MM.1S (cell line): ENCODE measurements at regions not wholly inside any gene's neighbourhood (a gene's known extent, or its start where the extent isn't known, plus 50 kb on each side); places are given as distances from the start of the nearest gene placed in this dataset.

Experiments used
- DNase-seq: peaks from one replicate; pipeline ENCODE4 v3.0.0-alpha.2; 2015
- H2AFZ ChIP-seq: fragments of 300-600 bp; sonication (generic); 2 replicates; pipeline ENCODE4 v1.6.0; 2016; ENCODE audit warnings: antibody characterized with exemption, low read length
- H3F3A ChIP-seq: fragments of 300-600 bp; sonication (generic); 2 replicates; pipeline ENCODE4 v1.6.1; 2016; ENCODE audit warnings: mild to moderate bottlenecking, antibody characterized with exemption, low read length, moderate library complexity, mixed read lengths; ENCODE audit not compliant: insufficient read depth
- H3K27ac ChIP-seq: fragments of 300-600 bp; sonication (generic); 2 replicates; pipeline ENCODE4 v1.5.1; 2016; ENCODE audit warnings: mild to moderate bottlenecking, low read length
- H3K27me3 ChIP-seq: fragments of 300-600 bp; sonication (generic); replicated peaks from 2 replicates; pipeline ENCODE4 v1.6.0; 2016; ENCODE audit warnings: low read length; ENCODE audit not compliant: insufficient read depth
- H3K36me3 ChIP-seq: fragments of 300-600 bp; sonication (generic); replicated peaks from 2 replicates; pipeline ENCODE4 v1.6.1; 2016; ENCODE audit warnings: mild to moderate bottlenecking, low read length, mixed read lengths; ENCODE audit not compliant: insufficient read depth
- H3K4me1 ChIP-seq: fragments of 300-600 bp; sonication (generic); 2 replicates; pipeline ENCODE4 v1.6.1; 2016; ENCODE audit warnings: low read length, mixed read lengths
- H3K4me2 ChIP-seq: fragments of 300-600 bp; sonication (generic); 2 replicates; pipeline ENCODE4 v1.6.0; 2016; ENCODE audit warnings: low read depth, low read length
- H3K4me3 ChIP-seq: fragments of 300-600 bp; sonication (generic); 2 replicates; pipeline ENCODE4 v1.5.1; 2016; ENCODE audit warnings: low read length, mixed read lengths
- H3K79me2 ChIP-seq: fragments of 300-600 bp; sonication (generic); 2 replicates; pipeline ENCODE4 v1.6.1; 2016; ENCODE audit warnings: mixed run types, low read length, mixed read lengths
- H3K9ac ChIP-seq: fragments of 300-600 bp; sonication (generic); 2 replicates; pipeline ENCODE4 v1.6.1; 2016; ENCODE audit warnings: low read length, mixed read lengths
- H3K9me2 ChIP-seq: fragments of 300-600 bp; sonication (generic); replicated peaks from 2 replicates; pipeline ENCODE4 v1.6.1; 2016; ENCODE audit warnings: mild to moderate bottlenecking, low read length, mixed read lengths; ENCODE audit not compliant: insufficient read depth
- H3K9me3 ChIP-seq: fragments of 300-600 bp; sonication (generic); replicated peaks from 2 replicates; pipeline ENCODE4 v1.6.1; 2016; ENCODE audit warnings: mild to moderate bottlenecking, low read length, mixed read lengths; ENCODE audit not compliant: insufficient read depth
- H4K20me1 ChIP-seq: fragments of 300-600 bp; sonication (generic); 2 replicates; pipeline ENCODE4 v1.6.1; 2016; ENCODE audit warnings: mild to moderate bottlenecking, low read length, moderate library complexity, mixed read lengths; ENCODE audit not compliant: insufficient read depth
- EZH2 ChIP-seq: fragments of 300-600 bp; sonication (generic); optimal IDR thresholded peaks from 2 replicates; pipeline ENCODE3; 2017; ENCODE audit warnings: low read depth, mild to moderate bottlenecking, antibody characterized with exemption, low read length, mixed read lengths
- EZH2phosphoT487 ChIP-seq: fragments of 300-600 bp; sonication (generic); IDR thresholded peaks from 2 replicates; pipeline ENCODE4 v1.6.1; 2018; ENCODE audit warnings: antibody characterized with exemption, low read length
- TF ChIP-seq, protein P1 (sequence below): fragments of 300-600 bp; sonication (generic); IDR thresholded peaks from 2 replicates; pipeline ENCODE4 v1.5.1; 2016; ENCODE audit warnings: antibody characterized with exemption, low read length, mixed read lengths

DNA sequence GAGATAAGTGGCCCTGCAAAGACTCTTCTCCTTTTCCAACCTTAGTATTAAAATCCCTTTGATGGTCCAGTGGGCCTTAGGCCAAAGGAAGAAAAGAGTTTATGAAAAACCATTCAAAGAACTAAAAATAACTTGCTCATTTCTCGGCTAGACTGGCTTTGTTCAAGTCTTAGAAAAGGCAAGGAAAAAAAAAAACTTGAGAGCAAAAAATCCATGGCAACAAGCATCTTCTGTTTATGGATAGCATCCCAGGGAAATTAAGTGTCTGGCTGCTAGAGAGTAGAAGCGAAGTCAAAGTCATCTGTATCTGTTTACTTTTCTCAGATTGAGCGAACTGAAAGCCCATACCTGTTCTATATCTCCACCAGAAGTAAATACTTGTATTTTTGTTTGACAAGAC, 129.6 kb downstream of the KCTD15 start:
- Histone ChIP-seq H3K4me2 (no peak overlapping the region), H3K36me3 (no peaks in the 10 kb centered on the region), H3K9me2 (no peaks in the 10 kb centered on the region), H3K27ac (no peak overlapping the region), H3K79me2 (no peaks in the 10 kb centered on the region), H2AFZ (no peak overlapping the region), H4K20me1 (no peaks in the 10 kb centered on the region), H3K9me3 (no peaks in the 10 kb centered on the region), H3K27me3 (peaks cover 42% of the 10 kb centered on the region), H3K4me1 (no peaks in the 10 kb centered on the region), H3K9ac (no peak overlapping the region), H3F3A (no peaks in the 10 kb centered on the region), H3K4me3 (no peak overlapping the region)
- TF ChIP-seq EZH2 (no peak), EZH2phosphoT487 (no peak)
- TF ChIP-seq, protein P1, sequence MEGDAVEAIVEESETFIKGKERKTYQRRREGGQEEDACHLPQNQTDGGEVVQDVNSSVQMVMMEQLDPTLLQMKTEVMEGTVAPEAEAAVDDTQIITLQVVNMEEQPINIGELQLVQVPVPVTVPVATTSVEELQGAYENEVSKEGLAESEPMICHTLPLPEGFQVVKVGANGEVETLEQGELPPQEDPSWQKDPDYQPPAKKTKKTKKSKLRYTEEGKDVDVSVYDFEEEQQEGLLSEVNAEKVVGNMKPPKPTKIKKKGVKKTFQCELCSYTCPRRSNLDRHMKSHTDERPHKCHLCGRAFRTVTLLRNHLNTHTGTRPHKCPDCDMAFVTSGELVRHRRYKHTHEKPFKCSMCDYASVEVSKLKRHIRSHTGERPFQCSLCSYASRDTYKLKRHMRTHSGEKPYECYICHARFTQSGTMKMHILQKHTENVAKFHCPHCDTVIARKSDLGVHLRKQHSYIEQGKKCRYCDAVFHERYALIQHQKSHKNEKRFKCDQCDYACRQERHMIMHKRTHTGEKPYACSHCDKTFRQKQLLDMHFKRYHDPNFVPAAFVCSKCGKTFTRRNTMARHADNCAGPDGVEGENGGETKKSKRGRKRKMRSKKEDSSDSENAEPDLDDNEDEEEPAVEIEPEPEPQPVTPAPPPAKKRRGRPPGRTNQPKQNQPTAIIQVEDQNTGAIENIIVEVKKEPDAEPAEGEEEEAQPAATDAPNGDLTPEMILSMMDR = no peak
- DNase-seq = no peak

DNA sequence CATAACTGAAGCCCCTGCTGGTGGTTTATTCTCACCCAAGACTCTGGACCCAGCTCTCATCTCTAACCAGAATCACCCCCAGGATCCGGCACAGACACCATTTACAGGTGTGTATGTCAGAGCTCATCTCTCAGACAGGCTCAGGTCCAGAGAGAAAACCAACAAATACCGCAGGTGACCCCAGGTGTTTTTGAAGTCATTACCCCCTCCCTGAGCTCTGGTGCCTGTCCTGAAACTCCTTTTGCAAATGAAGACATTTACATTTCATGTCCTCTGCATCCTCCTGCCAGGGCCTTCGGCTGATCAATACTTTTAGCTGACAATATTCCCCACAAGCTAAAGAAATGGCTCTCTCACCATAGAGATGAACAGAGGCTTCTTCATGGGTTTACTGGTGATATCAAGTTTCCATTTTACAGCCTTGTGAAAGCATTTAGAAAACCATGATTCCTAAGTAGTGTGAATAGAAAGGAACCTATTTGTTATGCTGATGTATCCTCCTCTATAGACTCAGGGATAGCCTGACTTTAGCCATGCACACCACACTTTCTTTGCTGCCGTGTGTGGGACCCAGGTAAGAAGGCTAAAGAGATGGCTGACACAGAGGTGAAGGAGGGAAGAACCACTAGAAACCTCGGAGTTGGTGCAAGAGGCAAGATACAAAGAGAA, 131.3 kb downstream of the KCTD15 start:
- Histone ChIP-seq H3K36me3 (no peaks in the 10 kb centered on the region), H3K4me2 (no peak overlapping the region), H3K27me3 (peaks cover 58% of the 10 kb centered on the region), H3K4me3 (no peak overlapping the region), H3K9me2 (no peaks in the 10 kb centered on the region), H3K79me2 (no peaks in the 10 kb centered on the region), H3K9ac (no peak overlapping the region), H3K27ac (no peak overlapping the region), H4K20me1 (no peaks in the 10 kb centered on the region), H3K4me1 (no peaks in the 10 kb centered on the region), H2AFZ (no peak overlapping the region), H3F3A (no peaks in the 10 kb centered on the region), H3K9me3 (no peaks in the 10 kb centered on the region)
- TF ChIP-seq, protein P1 = no peak
- TF ChIP-seq EZH2 = no peak
- no peak for TF ChIP-seq EZH2phosphoT487
- no peak for DNase-seq

DNA sequence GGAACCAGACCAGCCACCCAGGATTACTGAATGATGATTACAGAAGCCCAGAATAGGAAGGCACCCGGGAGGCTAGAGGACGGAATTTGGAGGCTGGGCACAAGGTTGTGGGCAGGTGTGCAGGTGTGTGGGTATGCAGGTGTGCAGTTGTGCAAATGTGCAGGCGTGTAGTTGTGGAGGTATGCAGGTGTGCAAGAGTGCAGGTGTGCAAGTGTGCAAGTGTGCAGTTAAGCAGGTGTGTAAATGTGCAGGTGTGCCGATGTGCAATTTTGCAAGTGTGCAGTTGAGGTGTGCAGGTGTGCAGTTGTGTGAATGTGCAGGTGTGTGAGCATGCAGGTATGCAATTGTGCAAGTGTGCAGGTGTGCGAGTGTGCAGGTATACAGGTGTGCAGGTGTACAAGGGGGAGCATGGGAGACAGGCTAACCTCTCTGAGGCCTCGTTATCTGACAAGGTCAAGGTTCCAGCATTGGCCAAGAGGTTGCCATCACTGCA, 131.8 kb downstream of the KCTD15 start:
- Histone ChIP-seq H3K27ac (no peak overlapping the region), H3F3A (no peaks in the 10 kb centered on the region), H3K4me1 (no peaks in the 10 kb centered on the region), H3K4me3 (no peak overlapping the region), H3K9me2 (no peaks in the 10 kb centered on the region), H3K9me3 (no peaks in the 10 kb centered on the region), H3K9ac (no peak overlapping the region), H3K79me2 (no peaks in the 10 kb centered on the region), H4K20me1 (no peaks in the 10 kb centered on the region), H2AFZ (no peak overlapping the region), H3K4me2 (no peak overlapping the region), H3K27me3 (peaks cover 64% of the 10 kb centered on the region), H3K36me3 (no peaks in the 10 kb centered on the region)
- no peak for TF ChIP-seq EZH2phosphoT487
- TF ChIP-seq EZH2 = no peak
- TF ChIP-seq, protein P1 = no peak
- DNase-seq = no peak
